ENCODE measurements at regions not wholly inside any gene's neighbourhood (a gene's known extent, or its start where the extent isn't known, plus 50 kb on each side); places are given as distances from the start of the nearest gene placed in this dataset.

GRCh38 chr4:125159001-125159400 lies 155.8 kb upstream of the FAT4 start:
- intact Hi-C loops (cut with DNase I) = no loop called here
- ATAC-seq = no peak

GRCh38 chr4:125155251-125155650 lies 159.5 kb upstream of the FAT4 start:
- ATAC-seq (no peak), DNase-seq (no peak)
- intact Hi-C loops (cut with DNase I) = no loop called here

More at GRCh38 chr4:125159001-125159400, 155.8 kb upstream of the FAT4 start:
- DNase-seq = no peak

GRCh38 chr4:125140966-125141495 lies 173.7 kb upstream of the FAT4 start:
- no peak for ATAC-seq
- intact Hi-C loops (cut with DNase I) = no loop called here
- no peak for DNase-seq

- DNase-seq (no peak), ATAC-seq (no peak)
- intact Hi-C loops (cut with DNase I) = no loop called here
These were observed 179.1 kb upstream of the FAT4 start for GRCh38 chr4:125135652-125136051.

DNA sequence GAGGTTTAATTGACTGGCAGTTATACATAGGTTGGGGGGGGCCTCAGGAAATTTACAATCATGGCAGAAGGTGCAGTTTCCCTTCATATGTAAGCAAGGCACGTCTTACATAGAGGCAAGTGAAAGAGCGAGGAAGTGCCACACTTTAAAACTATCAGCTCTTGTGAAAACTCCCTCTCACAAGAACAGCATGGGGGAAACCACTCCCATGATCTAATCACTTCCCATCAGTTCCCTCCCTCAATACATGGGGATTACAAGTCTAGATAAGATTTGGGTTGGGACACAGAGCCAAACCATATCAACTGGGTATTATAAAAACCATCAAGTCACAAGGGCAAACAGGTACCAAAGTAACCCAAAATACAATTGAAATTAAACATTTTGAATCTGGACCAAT lies 182.0 kb upstream of the FAT4 start:
- no peak for ATAC-seq
- DNase-seq = no peak
- intact Hi-C loops (cut with DNase I) = no loop called here

DNA sequence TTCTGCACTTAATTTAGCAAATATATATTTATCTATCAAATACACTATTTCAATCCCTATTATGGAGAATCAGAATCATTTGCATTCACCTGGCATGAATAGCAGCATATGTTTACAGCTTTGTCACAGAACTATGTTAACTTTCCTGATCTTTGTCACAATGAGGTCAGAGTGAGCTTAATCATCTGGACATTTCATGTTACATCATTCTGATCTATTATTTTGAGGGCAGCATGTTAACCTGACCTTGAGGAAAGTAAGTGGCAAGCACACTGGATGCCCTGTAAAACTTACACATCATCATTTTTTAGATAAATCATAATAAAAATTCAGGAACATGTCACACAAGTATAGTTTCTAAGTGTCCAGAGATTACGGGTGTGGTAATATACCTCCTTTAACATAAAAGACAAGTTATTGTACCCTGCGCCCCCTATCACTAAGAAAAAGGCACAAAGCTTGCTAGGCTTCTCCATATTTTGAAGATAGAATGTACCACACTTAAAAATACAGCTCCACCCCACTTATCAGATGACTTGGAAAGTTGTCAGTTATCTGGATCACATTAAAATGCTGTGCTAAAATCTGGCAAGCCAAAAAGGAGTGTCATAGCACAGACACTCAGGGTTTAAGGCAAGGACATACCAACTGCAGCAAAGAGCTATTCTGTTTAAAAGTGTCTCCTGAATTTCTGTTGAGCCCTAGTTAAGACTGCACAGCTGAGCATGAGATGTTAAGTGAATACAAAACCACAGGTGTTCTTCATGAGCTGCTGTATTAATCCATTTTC lies 182.7 kb upstream of the FAT4 start:
- intact Hi-C loops (cut with DNase I) = no loop called here
- no peak for DNase-seq

GRCh38 chr4:125125276-125125675 lies 189.5 kb upstream of the FAT4 start:
- intact Hi-C loops (cut with DNase I) = no loop called here
- DNase-seq = no peak
- ATAC-seq = peak in 1 of 2 donors; percentile 17

More for the DNA sequence above, 182.7 kb upstream of the FAT4 start:
- no peak for ATAC-seq

- no peak for ATAC-seq
- intact Hi-C loops (cut with DNase I) = no loop called here
- no peak for DNase-seq
These were observed 191.1 kb upstream of the FAT4 start for GRCh38 chr4:125123570-125124109.

DNA sequence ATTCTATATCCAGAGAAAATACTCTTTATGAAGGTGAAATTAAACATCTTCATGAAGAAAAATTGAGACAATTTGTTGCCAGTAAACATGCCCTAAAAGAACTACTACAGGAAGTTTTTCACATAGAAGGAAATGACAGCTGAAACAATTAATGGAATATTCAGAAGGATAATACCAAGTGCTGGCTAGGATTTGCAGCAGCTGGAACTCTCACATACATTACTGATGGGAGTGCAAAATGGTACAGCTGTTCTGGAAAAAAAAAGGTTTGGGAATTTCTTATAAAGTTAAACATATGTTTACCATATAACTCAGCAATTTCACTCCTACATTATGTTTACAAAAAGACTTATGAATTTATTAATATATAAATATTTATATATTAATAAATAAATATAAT lies 193.2 kb upstream of the FAT4 start:
- DNase-seq (no peak), ATAC-seq (no peak)
- intact Hi-C loops (cut with DNase I) = no loop called here

GRCh38 chr4:125116431-125116830 lies 198.3 kb upstream of the FAT4 start:
- ATAC-seq (no peak), DNase-seq (no peak)
- intact Hi-C loops (cut with DNase I) = no loop called here

GRCh38 chr4:125115941-125116340 lies 198.8 kb upstream of the FAT4 start:
- no peak for ATAC-seq
- no peak for DNase-seq
- intact Hi-C loops (cut with DNase I) = no loop called here

GRCh38 chr4:125115476-125115875 lies 199.3 kb upstream of the FAT4 start:
- no peak for DNase-seq

GRCh38 chr4:125112536-125112935 lies 202.2 kb upstream of the FAT4 start:
- intact Hi-C loops (cut with DNase I) = no loop called here
- DNase-seq (no peak), ATAC-seq (no peak)

More at GRCh38 chr4:125115476-125115875, 199.3 kb upstream of the FAT4 start:
- intact Hi-C loops (cut with DNase I) = no loop called here
- no peak for ATAC-seq

GRCh38 chr4:125111323-125111722 lies 203.4 kb upstream of the FAT4 start:
- intact Hi-C loops (cut with DNase I) = no loop called here
- no peak for DNase-seq
- ATAC-seq = no peak

DNA sequence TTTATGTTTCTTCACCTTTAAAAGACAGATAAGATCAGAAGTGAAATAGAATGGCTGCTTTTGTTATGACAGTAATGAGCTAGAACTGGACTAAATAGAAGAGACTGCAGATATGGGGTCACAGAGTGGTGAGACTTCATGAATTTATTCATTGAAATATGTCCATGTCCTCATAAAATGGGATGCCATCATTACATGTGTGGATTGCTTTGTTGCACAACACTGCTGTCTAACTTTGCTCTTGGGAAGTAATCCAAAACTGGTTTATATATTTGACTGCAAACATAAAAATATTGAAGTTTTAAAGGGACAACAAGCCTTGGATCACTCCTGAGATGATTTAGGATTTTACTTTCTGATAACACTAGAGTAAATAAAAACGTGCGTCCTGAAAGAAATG lies 209.2 kb upstream of the FAT4 start:
- intact Hi-C loops (cut with DNase I) = no loop called here
- DNase-seq = no peak

GRCh38 chr4:125104616-125105015 lies 210.1 kb upstream of the FAT4 start:
- DNase-seq (no peak), ATAC-seq (no peak)
- intact Hi-C loops (cut with DNase I) = no loop called here

More for the DNA sequence above, 209.2 kb upstream of the FAT4 start:
- ATAC-seq = no peak

DNA sequence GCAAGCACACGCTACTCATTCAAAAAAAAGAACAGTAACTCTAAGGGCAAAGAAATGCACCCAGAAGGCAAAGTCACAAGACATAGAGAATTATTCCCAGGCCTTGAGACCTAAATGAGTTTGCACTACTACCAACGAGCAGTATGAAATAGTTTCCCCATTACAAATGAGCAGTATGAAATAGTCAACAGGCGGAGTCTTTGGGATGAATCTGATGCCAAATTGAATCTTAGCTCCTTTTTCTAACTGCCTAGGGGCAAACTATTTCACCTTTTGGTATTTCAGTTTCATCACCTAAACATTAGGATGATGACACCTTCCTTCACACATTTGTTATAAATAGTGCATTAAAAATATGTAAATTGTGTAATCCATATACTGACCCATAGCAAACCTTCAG lies 213.0 kb upstream of the FAT4 start:
- intact Hi-C loops (cut with DNase I) = no loop called here

DNA sequence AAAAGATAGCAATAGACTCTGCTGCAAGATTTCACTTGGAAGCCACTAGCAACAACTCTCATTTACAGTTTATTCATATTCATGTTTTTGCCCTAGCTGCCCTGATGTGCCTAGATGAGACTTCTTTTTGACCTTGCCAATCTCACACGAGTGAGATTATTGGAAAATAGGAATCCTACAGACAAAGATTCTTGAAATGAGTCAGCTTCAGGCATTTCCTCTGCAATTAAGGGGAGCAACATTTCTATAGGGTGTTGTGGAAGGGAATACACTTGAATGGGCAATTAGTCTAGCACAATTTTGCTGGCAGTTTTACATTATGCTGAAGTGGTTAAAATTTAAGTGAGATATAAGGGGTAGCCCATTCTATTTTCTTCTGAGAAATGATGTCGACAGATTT lies 217.0 kb upstream of the FAT4 start:
- intact Hi-C loops (cut with DNase I) = no loop called here
- ATAC-seq (no peak), DNase-seq (no peak)

More for the DNA sequence above, 213.0 kb upstream of the FAT4 start:
- ATAC-seq = no peak
- DNase-seq = no peak

- intact Hi-C loops (cut with DNase I) = no loop called here
- ATAC-seq = no peak
These were observed 218.1 kb upstream of the FAT4 start for GRCh38 chr4:125096662-125097061.

DNA sequence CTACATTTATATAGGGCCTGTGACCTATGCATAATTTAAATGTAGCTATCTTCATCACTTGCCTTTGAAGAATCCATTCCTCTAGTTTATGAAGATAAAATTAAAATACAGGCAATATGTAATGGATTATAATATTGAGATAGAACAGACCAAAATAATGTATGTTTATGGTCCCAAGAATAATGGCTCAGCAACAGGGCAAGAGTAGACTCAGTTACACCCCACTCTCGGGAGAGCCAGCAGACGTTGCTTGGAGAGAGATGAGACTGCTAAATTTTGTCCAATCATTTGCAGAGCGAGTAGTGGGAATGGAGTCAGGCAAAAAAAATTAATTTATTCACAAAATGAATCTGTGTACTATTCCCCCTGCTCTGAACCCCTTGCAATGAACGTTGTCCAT lies 223.2 kb upstream of the FAT4 start:
- intact Hi-C loops (cut with DNase I) = no loop called here
- DNase-seq (no peak), ATAC-seq (no peak)

More at GRCh38 chr4:125096662-125097061, 218.1 kb upstream of the FAT4 start:
- DNase-seq = no peak

DNA sequence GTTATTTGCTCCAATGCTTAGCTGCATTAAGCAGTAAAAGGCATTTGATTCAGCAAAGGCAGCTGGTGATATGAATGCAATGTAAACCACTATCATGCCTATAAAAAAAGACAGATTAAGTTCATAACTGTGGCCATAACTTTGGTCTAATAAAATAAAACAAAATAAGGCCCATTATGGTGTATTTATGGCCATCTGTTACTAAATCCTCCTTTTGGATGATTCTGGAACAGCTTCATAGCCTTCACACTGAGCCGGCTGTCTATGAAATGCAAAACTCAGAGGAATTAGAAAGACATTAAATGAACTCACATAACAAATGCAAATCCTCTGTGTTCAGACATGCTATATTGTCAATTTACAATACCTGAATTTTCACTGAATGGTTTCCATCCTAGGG lies 223.7 kb upstream of the FAT4 start:
- DNase-seq (no peak), ATAC-seq (no peak)
- intact Hi-C loops (cut with DNase I) = no loop called here

Data from left cardiac atrium (tissue), 4 donors.